Smooth muscle cell (in vitro differentiated cells): ENCODE measurements at regions not wholly inside any gene's neighbourhood (a gene's known extent, or its start where the extent isn't known, plus 50 kb on each side); places are given as distances from the start of the nearest gene placed in this dataset.

Source experiments
- DNase-seq: peaks from one replicate; lab custom pipeline; 2025; ENCODE audit not compliant: unreplicated experiment; lab: John Stamatoyannopoulos, UW
- H2AFZ ChIP-seq: fragments of 200-600 bp; sonication (generic); 2 replicates; pipeline ENCODE4 v1.6.0; 2016; ENCODE audit warnings: antibody characterized with exemption, low read depth, mild to moderate bottlenecking
- H3F3A ChIP-seq: fragments of 200-600 bp; sonication (generic); 2 replicates; pipeline ENCODE4 v1.6.0; 2017; ENCODE audit warnings: antibody characterized with exemption, low read depth
- H3K27ac ChIP-seq: fragments of 200-600 bp; sonication (generic); 2 replicates; pipeline ENCODE4 v1.5.1; 2016; ENCODE audit warnings: low read depth, mild to moderate bottlenecking
- H3K27me3 ChIP-seq: fragments of 200-600 bp; sonication (generic); 2 replicates; pipeline ENCODE4 v1.6.1; 2016; ENCODE audit warnings: low read depth, mild to moderate bottlenecking
- H3K36me3 ChIP-seq: fragments of 200-600 bp; sonication (generic); 2 replicates; pipeline ENCODE4 v1.5.1; 2016; ENCODE audit warnings: low read depth
- H3K4me1 ChIP-seq: fragments of 200-600 bp; sonication (generic); 2 replicates; pipeline ENCODE4 v1.5.1; 2016; ENCODE audit warnings: low read depth
- H3K4me2 ChIP-seq: fragments of 200-600 bp; sonication (generic); 2 replicates; pipeline ENCODE4 v1.6.0; 2016; ENCODE audit warnings: mild to moderate bottlenecking
- H3K4me3 ChIP-seq: fragments of 200-600 bp; sonication (generic); 2 replicates; pipeline ENCODE4 v1.5.1; 2016; ENCODE audit warnings: mild to moderate bottlenecking
- H3K79me2 ChIP-seq: fragments of 200-600 bp; sonication (generic); 2 replicates; pipeline ENCODE4 v1.6.0; 2016; ENCODE audit warnings: low read depth, mild to moderate bottlenecking
- H3K9ac ChIP-seq: fragments of 200-600 bp; sonication (generic); 2 replicates; pipeline ENCODE4 v1.6.0; 2016; ENCODE audit warnings: low read depth
- H3K9me3 ChIP-seq: fragments of 200-600 bp; sonication (generic); replicated peaks from 2 replicates; pipeline ENCODE4 v1.5.1; 2016; ENCODE audit warnings: low read depth
- H4K20me1 ChIP-seq: fragments of 200-600 bp; sonication (generic); 2 replicates; pipeline ENCODE4 v1.6.0; 2016; ENCODE audit warnings: low read depth
- WGBS: methylation state at CpG from one replicate; pipeline ENCODE4 v1.1.7; 2016; ENCODE audit warnings: low lambda C conversion rate; 5-methylcytosine and 5-hydroxymethylcytosine counted together
- TF ChIP-seq, protein P1 (sequence below): fragments of 200-600 bp; sonication (generic); IDR thresholded peaks from 2 replicates; pipeline ENCODE4 v1.5.1; 2017; ENCODE audit warnings: borderline replicate concordance, mild to moderate bottlenecking, antibody characterized with exemption; ENCODE audit not compliant: insufficient read depth, poor library complexity, severe bottlenecking

DNA sequence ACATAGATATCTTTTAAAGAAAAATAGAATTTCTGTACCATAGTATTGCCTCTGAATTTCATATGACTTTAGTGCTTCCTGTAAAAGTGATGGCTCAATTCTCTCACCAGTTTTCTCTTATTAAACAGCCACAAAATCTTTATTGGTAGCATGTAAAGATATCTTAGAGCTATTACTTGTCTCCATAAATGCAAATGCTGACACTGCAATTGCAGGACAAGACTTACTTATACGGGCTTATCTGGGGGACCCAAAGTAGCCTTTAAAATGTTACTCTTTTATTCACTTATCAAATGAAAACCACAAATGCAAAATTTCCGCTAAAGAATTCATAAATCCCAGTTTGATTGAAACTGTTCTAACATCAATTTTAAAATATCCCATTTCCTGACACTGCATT, 287.1 kb upstream of the SPTLC3 start:
- Histone ChIP-seq H3K4me3 (no peak overlapping the region), H3K27ac (no peak overlapping the region), H3K4me1 (no peaks in the 10 kb centered on the region), H3K27me3 (no peaks in the 10 kb centered on the region), H4K20me1 (no peaks in the 10 kb centered on the region), H3K79me2 (no peaks in the 10 kb centered on the region), H3F3A (no peaks in the 10 kb centered on the region), H3K9ac (no peak overlapping the region), H3K36me3 (no peaks in the 10 kb centered on the region), H3K4me2 (no peak overlapping the region), H2AFZ (no peak overlapping the region), H3K9me3 (no peaks in the 10 kb centered on the region)
- 38% methylated on average over 2 of the region's 2 CpGs for WGBS
- TF ChIP-seq, protein P1, sequence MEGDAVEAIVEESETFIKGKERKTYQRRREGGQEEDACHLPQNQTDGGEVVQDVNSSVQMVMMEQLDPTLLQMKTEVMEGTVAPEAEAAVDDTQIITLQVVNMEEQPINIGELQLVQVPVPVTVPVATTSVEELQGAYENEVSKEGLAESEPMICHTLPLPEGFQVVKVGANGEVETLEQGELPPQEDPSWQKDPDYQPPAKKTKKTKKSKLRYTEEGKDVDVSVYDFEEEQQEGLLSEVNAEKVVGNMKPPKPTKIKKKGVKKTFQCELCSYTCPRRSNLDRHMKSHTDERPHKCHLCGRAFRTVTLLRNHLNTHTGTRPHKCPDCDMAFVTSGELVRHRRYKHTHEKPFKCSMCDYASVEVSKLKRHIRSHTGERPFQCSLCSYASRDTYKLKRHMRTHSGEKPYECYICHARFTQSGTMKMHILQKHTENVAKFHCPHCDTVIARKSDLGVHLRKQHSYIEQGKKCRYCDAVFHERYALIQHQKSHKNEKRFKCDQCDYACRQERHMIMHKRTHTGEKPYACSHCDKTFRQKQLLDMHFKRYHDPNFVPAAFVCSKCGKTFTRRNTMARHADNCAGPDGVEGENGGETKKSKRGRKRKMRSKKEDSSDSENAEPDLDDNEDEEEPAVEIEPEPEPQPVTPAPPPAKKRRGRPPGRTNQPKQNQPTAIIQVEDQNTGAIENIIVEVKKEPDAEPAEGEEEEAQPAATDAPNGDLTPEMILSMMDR, result no peak
- no peak for DNase-seq

DNA sequence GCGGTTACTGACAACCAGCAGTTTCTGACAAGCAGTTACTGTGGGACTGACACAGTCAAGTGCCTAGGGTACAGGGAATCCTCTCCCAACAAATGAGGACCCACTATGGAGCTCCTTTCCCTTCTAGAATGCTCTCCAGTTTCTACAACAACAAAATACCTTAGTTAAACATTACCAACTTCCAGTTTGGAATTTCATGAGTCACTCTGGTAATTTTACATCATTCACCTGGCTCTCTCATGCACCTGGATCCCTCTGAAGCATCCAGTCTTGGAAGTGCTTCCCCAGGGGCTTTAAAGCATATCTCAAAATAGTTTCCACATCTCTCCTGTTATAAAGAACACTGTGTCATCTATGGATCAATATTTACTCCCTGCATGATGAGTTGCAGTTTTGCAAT, 286.7 kb upstream of the SPTLC3 start:
- Histone ChIP-seq H3K79me2 (no peaks in the 10 kb centered on the region), H3K4me3 (no peak overlapping the region), H3K27me3 (no peaks in the 10 kb centered on the region), H3K4me1 (no peaks in the 10 kb centered on the region), H3K9ac (no peak overlapping the region), H4K20me1 (no peaks in the 10 kb centered on the region), H3K36me3 (no peaks in the 10 kb centered on the region), H2AFZ (no peak overlapping the region), H3K4me2 (no peak overlapping the region), H3K27ac (no peak overlapping the region), H3F3A (no peaks in the 10 kb centered on the region), H3K9me3 (no peaks in the 10 kb centered on the region)
- TF ChIP-seq, protein P1, result no peak
- whole genome bisulfite sequencing, result 87% methylated on average over 1 of the region's 1 CpG
- no peak for DNase-seq

DNA sequence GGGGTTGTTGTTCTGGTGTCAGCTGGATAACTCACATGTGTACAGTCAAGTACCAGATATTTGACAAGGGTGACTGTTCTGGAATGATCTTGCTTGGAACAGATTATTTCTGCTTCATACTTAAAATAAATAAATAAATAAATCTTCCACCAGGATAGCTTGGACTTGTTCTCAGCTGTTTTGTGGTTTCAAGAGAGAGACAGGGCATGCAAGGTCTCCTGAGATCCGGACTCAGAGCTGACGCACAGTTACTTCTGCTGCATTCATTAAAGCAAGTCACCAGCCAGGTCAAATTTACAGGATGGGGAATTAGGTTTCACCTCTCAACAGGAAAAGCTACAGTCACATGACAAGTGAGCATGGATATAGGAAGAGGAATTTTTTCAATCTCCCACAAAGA, 285.0 kb upstream of the SPTLC3 start:
- H3K4me3 ChIP-seq, result no peak overlapping the region
- H3K9me3 ChIP-seq, result no peaks in the 10 kb centered on the region
- H3K4me1 ChIP-seq, result no peaks in the 10 kb centered on the region
- H3K27me3 ChIP-seq, result no peaks in the 10 kb centered on the region
- no peaks in the 10 kb centered on the region for H4K20me1 ChIP-seq
- H3K9ac ChIP-seq, result no peak overlapping the region
- H3K36me3 ChIP-seq, result no peaks in the 10 kb centered on the region
- H3K79me2 ChIP-seq, result no peaks in the 10 kb centered on the region
- no peak for DNase-seq
- no peaks in the 10 kb centered on the region for H3F3A ChIP-seq
- TF ChIP-seq, protein P1, result no peak
- 76% methylated on average over 2 of the region's 2 CpGs for WGBS
- H3K4me2 ChIP-seq, result no peak overlapping the region
- no peak overlapping the region for H3K27ac ChIP-seq
- H2AFZ ChIP-seq, result no peak overlapping the region

DNA sequence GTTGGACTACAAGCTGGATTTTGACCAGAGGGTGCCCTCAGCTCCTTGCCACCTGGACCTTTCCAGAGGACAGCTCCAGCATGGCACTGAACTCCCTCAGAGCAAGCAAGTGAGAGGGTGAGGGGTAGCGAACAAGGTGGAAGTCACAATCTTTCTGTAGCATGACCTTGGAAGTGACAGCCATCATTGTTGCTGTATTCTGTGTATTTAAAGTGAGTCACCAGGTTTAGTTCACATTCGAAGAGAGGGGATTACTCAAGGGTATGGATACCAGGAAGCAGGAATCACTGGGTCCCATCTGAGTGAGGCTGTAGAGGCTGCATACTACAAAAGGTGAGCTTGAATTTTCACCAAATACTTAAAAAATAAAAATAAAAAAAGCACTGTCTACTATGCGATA, 280.0 kb upstream of the SPTLC3 start:
- Histone ChIP-seq H2AFZ (no peak overlapping the region), H4K20me1 (no peaks in the 10 kb centered on the region), H3F3A (no peaks in the 10 kb centered on the region), H3K4me3 (no peak overlapping the region), H3K36me3 (no peaks in the 10 kb centered on the region), H3K9ac (no peak overlapping the region), H3K27me3 (no peaks in the 10 kb centered on the region), H3K9me3 (no peaks in the 10 kb centered on the region), H3K27ac (no peak overlapping the region), H3K4me1 (no peaks in the 10 kb centered on the region), H3K4me2 (no peak overlapping the region), H3K79me2 (no peaks in the 10 kb centered on the region)
- no peak for DNase-seq
- WGBS, result 83% methylated on average over 3 of the region's 3 CpGs
- TF ChIP-seq, protein P1, result no peak
